HUDEP-2 (cell line): ENCODE measurements at regions not wholly inside any gene's neighbourhood (a gene's known extent, or its start where the extent isn't known, plus 50 kb on each side); places are given as distances from the start of the nearest gene placed in this dataset.

Experiments
- DNase-seq, 76 experiments: peaks; one replicate each; lab custom pipeline; 2025; ENCODE audit not compliant: unreplicated experiment in 76 of 76; lab: John Stamatoyannopoulos, UW

GRCh38 chr10:20998036-20998435 lies 100.9 kb upstream of the NEBL start:
- no peak for DNase-seq

GRCh38 chr10:20995123-20995987 lies 98.2 kb upstream of the NEBL start:
- no peak for DNase-seq

- DNase-seq: no peak
These were observed 96.9 kb upstream of the NEBL start for GRCh38 chr10:20993830-20994527.

DNA sequence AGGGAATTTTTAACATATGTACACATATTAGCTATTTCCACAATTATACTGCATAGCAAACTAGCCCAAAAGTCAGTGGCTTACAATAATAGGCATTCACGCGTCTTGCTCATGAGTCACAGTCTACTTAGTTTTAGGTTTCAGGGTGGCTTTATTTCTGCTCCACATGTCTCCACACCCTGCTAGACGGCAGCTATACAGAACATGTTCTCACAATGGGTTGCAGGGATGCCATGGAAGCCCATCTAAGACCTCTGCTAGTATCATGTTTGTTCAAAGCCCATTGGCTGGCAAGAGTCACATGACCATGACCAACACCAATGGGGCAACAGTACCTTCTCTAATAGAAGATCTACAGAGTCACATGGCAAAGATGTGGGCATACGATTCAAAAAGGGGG lies 96.3 kb upstream of the NEBL start:
- DNase-seq: no peak

DNA sequence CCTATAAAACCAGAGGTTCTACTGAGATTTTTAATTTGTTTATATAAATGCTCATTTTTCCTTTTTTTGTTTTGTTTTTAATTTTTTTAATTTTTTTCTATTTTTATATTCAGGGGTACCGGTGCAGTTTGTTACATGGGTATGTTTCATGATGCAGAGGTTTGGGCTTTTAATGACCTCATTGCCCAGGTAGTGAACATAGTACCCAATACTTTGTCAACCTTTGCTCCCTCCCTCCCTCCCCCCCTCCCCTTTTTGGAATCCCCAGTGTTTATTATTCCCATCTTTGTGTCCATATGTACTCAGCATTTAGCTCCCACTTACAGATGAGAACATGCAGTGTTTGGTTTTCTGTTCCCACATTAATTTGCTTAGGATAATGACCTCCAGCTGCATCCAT lies 94.4 kb upstream of the NEBL start:
- no peak for DNase-seq

DNA sequence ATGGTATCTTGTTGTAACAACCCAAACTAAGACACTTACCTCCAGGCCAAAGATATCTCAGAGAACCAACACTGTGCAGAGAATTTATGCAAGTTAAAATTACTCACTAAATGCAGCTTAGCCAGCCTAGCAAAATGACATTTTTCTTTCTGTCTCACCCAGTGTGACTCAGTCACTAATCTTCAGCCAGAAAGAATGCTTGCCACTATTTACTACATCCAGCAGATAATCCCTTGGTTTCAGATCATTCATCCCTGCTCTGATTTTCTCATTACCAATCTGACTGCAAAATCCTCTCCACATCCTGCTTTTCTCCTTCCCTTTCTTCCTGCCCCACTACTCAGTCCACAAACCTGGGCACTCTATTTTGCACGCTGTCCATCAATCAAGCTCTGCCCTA lies 93.5 kb upstream of the NEBL start:
- no peak for DNase-seq

DNA sequence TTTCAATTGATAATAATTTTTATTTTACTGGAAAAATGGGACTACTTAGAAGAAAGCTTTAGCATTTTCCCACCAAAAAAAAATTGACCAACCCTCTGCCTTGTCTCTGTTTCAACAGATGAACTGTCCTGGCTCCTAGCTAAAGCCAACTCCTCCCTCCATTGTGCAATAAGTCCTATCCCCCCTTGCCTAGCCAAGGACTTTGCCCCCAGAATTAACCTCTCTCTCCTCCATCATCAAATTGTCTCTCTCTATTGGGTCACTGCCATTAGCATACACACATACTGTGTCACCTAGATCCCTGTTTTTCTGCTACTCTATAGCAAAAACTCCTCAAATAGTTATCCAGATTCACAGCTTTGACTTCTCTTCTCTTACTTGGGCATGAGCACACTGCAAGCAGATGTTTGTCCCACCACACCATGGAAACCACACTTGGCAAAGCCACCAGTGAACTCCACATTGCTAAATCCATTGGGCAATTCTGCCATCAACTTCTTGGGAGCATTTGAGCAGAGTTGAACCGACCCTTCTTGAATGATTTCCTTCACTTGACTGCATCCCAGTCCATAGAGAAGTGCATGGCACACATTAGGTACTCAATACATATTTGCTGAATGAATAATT lies 91.4 kb upstream of the NEBL start:
- no peak for DNase-seq

DNA sequence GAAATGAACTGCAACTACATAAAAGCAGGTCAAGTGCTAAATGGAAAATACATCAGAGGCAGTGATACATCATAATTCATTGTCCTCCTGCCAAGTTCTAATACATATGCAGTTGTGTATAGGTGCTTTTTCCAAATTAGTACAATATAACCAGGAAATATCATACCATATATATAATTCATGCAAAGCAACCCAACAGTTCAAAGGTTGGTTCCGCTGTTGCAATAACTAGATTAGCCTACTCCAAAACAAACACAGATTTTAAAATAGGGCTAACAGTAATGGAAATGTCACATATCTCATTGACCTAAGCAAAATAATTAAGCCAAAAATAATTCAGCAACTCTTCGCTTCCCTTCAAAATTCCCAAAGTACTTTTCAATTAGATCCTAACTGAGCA lies 88.9 kb upstream of the NEBL start:
- no peak for DNase-seq

- no peak for DNase-seq
These were observed 87.6 kb upstream of the NEBL start for GRCh38 chr10:20984662-20985061.

DNA sequence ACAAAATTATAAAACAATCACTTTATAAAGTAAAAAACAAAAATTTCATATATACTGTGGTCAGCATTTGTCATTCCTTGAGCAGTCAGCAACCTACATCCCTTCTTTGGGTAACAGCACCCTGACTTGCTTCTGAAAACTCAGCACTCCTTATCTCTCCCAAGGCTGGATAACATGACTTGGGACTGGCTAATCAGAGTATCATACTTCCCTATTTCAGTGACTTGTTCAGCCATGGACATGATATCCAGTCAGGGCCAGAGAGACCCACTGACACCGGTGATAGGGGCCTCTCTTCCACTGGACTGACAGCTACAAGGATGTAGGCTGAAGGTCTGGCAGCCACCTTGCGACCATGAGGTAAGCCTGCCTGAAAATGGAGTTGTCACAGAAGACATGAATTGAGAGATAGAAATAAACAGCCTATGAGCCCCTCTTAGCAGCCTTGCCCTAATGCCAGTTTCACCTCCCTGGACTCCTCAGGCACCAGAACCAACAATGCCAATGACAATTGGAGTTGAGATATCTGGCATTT lies 84.4 kb upstream of the NEBL start:
- DNase-seq: no peak

GRCh38 chr10:20978617-20979016 lies 81.5 kb upstream of the NEBL start:
- DNase-seq: no peak

DNA sequence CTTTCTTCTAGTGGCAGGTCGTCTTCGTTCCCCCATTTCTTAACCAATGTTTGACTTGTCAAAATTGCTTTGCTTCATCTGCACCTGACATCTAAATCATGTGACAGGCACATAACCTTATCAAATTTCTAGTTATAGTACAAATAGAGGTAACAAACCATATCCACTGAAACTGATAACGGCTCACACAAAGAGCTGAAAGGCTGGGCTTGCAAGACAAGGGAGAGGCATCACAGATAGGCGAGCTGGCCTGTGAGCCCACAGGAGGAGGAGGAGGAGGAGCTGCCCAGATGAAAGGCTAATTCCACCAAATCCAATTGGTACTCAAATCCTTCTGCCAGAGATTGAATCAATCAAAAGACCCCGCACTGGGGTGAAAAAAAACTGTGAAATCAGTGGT lies 80.2 kb upstream of the NEBL start:
- no peak for DNase-seq

- DNase-seq: no peak
These were observed 79.8 kb upstream of the NEBL start for GRCh38 chr10:20976891-20977290.

GRCh38 chr10:20976390-20976789 lies 79.3 kb upstream of the NEBL start:
- DNase-seq: no peak

GRCh38 chr10:20975236-20975635 lies 78.1 kb upstream of the NEBL start:
- DNase-seq: no peak

GRCh38 chr10:20972925-20973324 lies 75.8 kb upstream of the NEBL start:
- no peak for DNase-seq

- DNase-seq: no peak
These were observed 74.8 kb upstream of the NEBL start for GRCh38 chr10:20971901-20972300.

GRCh38 chr10:20970708-20971107 lies 73.6 kb upstream of the NEBL start:
- DNase-seq: no peak

DNA sequence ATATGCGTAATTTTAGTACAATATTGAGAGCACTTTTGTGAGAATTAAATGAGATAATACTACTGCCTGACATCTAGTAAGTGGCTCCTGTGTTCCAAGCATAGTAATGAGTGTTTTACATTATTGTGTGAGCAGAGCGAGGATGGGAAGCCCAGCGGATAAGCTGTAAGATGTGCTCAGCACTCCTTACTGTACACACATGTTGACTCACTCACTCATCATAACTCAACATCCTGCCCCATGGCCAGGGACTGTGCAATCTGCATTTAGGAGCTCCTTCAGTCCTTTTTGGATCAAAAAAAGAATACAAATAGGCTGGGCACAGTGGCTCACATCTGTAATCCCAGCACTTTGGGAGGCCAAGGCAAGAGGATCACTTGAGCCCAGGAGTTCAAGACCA lies 72.9 kb upstream of the NEBL start:
- no peak for DNase-seq

- DNase-seq: no peak
These were observed 69.3 kb upstream of the NEBL start for GRCh38 chr10:20966426-20966825.

- no peak for DNase-seq
These were observed 66.8 kb upstream of the NEBL start for GRCh38 chr10:20963721-20964595.
